Immature natural killer cell (primary cell): ENCODE measurements at regions not wholly inside any gene's neighbourhood (a gene's known extent, or its start where the extent isn't known, plus 50 kb on each side); places are given as distances from the start of the nearest gene placed in this dataset.

Experiments
- DNase-seq, 3 donors: peaks; one replicate each; pipeline ENCODE4 v3.0.0; 2022; ENCODE audit warnings: mixed read lengths in 1 of 3
- H3K27ac Mint-ChIP-seq, 6 donors: one replicate each; pipeline ENCODE4 v1.8.0; 2020; ENCODE audit warnings: mixed read lengths in 6 of 6, mild to moderate bottlenecking in 5 of 6, inconsistent platforms in 4 of 6, moderate library complexity in 3 of 6
- H3K27me3 Mint-ChIP-seq, 3 donors: one replicate each; pipeline ENCODE4 v1.8.0; 2020 to 2021; ENCODE audit warnings: low read depth in 3 of 3, mild to moderate bottlenecking in 3 of 3, mixed read lengths in 3 of 3, moderate library complexity in 3 of 3, inconsistent platforms in 1 of 3
- H3K36me3 Mint-ChIP-seq, 3 donors: one replicate each; pipeline ENCODE4 v1.8.0; 2020; ENCODE audit warnings: mixed read lengths in 3 of 3, inconsistent platforms in 2 of 3, mild to moderate bottlenecking in 2 of 3
- H3K4me1 Mint-ChIP-seq, 2 donors: one replicate each; pipeline ENCODE4 v1.8.0; 2020; ENCODE audit warnings: inconsistent platforms in 2 of 2, mild to moderate bottlenecking in 2 of 2, mixed read lengths in 2 of 2, moderate library complexity in 1 of 2
- H3K4me3 Mint-ChIP-seq, 5 donors: one replicate each; pipeline ENCODE4 v1.8.0; 2020; ENCODE audit warnings: mild to moderate bottlenecking in 5 of 5, mixed read lengths in 5 of 5, inconsistent platforms in 3 of 5, moderate library complexity in 3 of 5
- H3K9me3 Mint-ChIP-seq, 6 donors: one replicate each; pipeline ENCODE4 v1.8.0; 2020; ENCODE audit warnings: mild to moderate bottlenecking in 6 of 6, mixed read lengths in 6 of 6, inconsistent platforms in 4 of 6, moderate library complexity in 3 of 6

- Mint-ChIP-seq H3K9me3 (no peaks in the 10 kb centered on the region), H3K4me3 (no peak overlapping the region), H3K4me1 (peaks cover 0 to 5% of the 10 kb centered on the region in 2 donors), H3K27me3 (peaks cover 1 to 4% (median 4%) of the 10 kb centered on the region in 3 donors), H3K36me3 (no peaks in the 10 kb centered on the region), H3K27ac (no peak overlapping the region)
- no peak for DNase-seq
Observed at GRCh38 chr10:1807196-1807595, 69.9 kb upstream of the ADARB2 start.

- no peak overlapping the region for H3K27ac Mint-ChIP-seq
- H3K9me3 Mint-ChIP-seq: peaks cover 0 to 3% (median 0%) of the 10 kb centered on the region in 6 donors
- no peak for DNase-seq
- H3K36me3 Mint-ChIP-seq: no peaks in the 10 kb centered on the region
- H3K4me3 Mint-ChIP-seq: no peak overlapping the region
- H3K27me3 Mint-ChIP-seq: peaks cover 0 to 4% (median 0%) of the 10 kb centered on the region in 3 donors
- peaks cover 0 to 6% of the 10 kb centered on the region in 2 donors for H3K4me1 Mint-ChIP-seq
Observed at GRCh38 chr10:1802413-1802812, 65.1 kb upstream of the ADARB2 start.

- no peaks in the 10 kb centered on the region for H3K4me1 Mint-ChIP-seq
- H3K27me3 Mint-ChIP-seq: peaks cover 0 to 16% (median 3%) of the 10 kb centered on the region in 3 donors
- H3K9me3 Mint-ChIP-seq: no peaks in the 10 kb centered on the region
- no peak for DNase-seq
- H3K4me3 Mint-ChIP-seq: no peak overlapping the region
- H3K36me3 Mint-ChIP-seq: no peaks in the 10 kb centered on the region
- no peak overlapping the region for H3K27ac Mint-ChIP-seq
Observed at GRCh38 chr10:1788401-1788800, 51.1 kb upstream of the ADARB2 start.
